ENCODE measurements at regions not wholly inside any gene's neighbourhood (a gene's known extent, or its start where the extent isn't known, plus 50 kb on each side); places are given as distances from the start of the nearest gene placed in this dataset.
A peak's percentile ranks its signal among the peaks of the same experiment; 100 is the strongest.
"Not testable (repeated sequence)": the region's sequence is repeated elsewhere in the genome, so short reads cannot be mapped to it uniquely, and the experiment has no call there.

DNA sequence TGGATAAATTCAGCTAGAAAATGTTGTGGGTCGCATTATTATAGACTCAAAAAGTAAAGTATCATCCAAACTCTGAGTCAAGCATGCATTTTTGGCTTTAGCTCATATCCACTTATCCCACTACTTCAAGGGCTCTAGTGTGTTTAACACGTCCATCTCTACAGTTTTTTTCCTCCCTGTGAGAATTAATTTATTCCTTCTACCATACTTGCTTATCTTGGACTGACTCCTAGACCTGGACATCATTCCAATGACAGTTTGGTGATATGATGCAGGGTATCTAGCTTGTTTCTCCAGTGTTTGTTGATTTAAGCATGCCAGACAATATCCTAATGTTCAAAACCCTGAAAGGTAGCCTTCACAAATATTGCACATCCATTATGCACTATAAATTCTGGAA lies 1037.1 kb upstream of the INTU start:
- no peak for DNase-seq
- intact Hi-C loops (cut with DNase I), result no loop called here

DNA sequence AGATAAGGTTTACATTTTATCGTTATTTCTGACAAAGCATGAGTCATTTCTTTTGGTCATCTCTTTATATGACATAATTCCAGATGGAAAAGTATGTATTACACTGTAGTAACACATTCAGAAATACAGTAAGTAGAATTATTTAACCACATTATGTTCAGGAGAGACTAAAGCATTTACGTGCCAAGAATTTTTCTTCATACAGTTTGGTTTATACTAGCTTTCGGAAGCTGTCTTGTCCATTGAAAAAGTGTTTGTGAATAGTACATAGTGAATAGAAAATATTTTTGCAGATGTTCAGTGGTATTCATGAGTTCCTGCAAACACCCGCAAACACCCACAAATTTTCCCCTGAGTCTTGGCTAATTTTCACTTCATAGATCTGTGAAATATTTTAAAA lies 1033.0 kb upstream of the INTU start:
- intact Hi-C loops (cut with DNase I), result loop anchor here (10.0 kb wide), 1 partner anchor 375 kb away; no protein-coding TSS in a partner anchor
- DNase-seq, result no peak

DNA sequence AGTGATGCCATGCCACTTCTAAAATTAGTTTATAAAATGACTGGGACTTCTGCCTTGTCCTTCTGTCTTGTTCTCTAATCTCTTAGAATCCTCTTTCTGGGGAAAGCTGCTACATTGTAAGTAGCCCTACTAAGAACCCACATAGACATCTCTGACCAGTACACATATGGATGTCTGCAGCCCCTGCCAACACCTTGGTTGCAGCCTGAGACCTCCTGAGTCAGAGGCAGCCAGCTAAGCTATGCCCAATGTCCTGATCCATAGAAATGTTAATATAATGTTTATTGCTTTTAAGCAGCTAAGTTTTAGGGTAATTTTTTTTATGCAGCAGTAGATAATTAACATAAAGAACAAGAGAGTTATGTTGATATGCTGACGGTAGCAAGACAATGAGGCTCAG lies 1029.5 kb upstream of the INTU start:
- intact Hi-C loops (cut with DNase I), result loop anchor here (10.0 kb wide), 1 partner anchor 378 kb away; no protein-coding TSS in a partner anchor
- DNase-seq, result no peak

DNA sequence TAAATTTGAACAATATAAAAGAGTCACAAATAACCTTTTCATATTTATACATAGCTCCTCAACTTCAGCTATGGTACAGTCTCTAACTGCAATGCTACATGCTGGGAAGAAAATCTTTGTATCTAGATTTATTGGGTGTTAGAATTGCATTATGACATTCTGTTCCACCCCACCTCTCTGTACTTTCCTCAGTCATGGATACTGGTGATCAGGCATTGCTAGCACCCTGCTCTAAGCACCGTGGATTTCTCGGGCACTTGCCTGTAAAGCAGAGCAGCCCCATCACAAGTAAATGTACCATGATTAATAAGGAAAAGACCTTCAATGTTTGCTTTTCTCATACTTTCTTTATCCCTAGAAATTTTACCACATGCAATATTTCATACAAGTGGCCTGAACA lies 1028.9 kb upstream of the INTU start:
- DNase-seq, result no peak
- intact Hi-C loops (cut with DNase I), result loop anchor here (2.0 to 10.0 kb wide), 2 partner anchors 379 to 1289 kb away; partner anchors contain the start of gene FAT4

DNA sequence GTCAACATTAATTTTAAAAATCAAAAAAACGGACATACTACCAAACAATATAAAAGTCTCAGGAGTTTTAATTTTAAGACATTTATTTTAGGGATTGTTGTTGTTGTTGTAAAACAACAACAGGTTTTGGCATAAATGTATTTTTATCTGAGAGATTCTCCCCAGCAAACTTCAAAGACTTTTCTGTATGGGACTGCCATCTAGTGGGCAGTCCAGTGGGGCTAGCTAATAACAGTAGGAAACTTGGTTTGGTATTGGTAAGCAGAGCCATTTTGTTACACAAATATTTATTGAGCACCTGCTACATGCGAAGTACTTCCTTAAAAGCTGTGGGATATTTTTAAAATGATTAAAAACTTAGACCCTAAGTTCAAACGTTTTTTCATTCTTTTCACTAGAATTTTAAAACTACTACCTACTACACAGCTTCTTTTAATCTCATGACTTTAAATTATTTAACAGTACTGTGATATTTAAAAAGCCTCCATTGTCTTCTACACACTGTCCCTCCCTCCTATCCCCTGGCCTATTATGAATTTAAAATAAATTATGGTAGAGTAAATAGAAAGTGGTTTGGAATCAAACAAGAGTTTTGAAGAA lies 1028.4 kb upstream of the INTU start:
- DNase-seq, result peak in 3 of 10 donors; percentile 18 to 45 (median 41)
- intact Hi-C loops (cut with DNase I), result loop anchor here (2.0 to 10.0 kb wide), 2 partner anchors 380 to 1290 kb away; partner anchors contain the start of gene FAT4

DNA sequence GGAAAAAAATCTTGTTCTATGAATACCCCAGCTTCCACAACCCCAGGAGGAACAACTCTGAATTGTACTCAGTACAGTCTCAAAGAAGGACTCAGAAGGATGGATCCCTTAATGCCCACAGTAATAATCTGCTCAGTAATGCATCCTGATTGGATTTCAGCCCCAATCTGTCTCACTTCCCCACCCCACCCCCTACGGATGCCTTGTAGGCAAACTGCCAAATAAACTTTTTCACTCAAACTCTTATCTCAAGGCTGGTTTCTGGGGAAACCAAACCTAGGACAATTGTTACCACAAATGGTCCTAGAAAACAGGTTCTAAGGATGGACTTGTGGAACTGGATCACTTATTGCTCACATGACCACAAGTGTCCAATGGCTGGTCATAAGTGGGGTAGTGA lies 1021.8 kb upstream of the INTU start:
- no peak for DNase-seq
- intact Hi-C loops (cut with DNase I), result no loop called here

DNA sequence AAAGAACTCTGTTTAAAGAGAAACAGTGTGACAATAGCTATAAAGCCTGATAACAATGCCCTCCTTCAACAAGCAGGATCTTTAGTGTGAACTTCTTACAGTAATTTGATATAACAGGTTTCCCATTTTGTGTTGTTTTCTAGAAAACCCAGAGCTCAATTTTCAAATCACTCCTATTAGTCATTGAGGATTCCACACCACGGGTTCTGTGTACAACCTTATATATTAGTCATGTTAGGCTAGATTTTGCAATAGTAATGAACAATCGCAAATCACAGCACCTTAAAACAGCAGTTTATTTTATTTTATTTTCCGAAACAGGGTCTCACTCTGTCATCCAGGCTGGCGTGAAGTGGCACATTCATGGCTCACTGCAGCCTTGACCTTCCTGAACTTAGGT lies 1020.9 kb upstream of the INTU start:
- intact Hi-C loops (cut with DNase I), result no loop called here
- DNase-seq, result no peak

DNA sequence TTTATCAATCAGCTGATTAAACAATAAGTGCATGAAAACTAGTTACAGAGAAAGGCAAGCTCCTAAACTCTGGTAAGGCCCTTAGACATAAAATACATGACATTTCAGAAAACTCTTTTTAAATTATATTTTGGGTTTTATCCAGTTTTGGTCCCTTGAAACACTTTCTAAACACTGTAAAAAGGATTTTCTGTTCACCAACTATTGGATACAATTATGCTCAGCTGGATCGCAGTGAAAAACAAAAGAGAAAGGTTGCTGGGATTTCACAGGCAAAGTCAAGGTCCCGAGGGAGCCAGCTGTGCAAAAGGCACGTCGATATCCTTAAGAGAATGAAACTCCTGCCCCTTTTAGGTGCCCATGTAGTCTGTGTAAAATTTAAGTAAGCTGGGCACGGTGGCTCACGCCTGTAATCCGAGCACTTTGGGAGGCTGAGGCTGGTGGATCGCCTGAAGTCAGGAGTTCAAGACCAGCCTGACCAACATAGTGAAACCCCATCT lies 1018.4 kb upstream of the INTU start:
- intact Hi-C loops (cut with DNase I), result no loop called here
- DNase-seq, result no peak

DNA sequence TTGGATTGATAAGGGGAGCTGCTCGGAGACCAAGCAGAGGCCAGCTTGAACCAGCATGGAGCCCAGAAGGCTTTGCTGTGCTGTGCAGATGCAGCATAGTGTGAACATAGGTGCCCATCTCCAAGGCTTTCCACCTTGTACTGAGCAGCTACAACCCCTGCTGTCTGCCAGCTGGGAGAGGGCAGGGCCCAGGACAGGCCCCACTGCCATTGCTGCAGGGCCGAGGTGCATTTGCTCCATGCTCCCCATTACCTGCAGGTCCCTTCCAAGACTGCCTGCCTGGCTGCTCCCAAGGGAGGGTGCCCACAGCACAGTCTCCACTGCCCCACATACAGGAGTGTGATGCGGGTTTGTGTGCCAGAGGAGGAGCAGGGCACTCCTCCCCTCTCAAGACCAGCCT lies 1016.0 kb upstream of the INTU start:
- intact Hi-C loops (cut with DNase I), result no loop called here

DNA sequence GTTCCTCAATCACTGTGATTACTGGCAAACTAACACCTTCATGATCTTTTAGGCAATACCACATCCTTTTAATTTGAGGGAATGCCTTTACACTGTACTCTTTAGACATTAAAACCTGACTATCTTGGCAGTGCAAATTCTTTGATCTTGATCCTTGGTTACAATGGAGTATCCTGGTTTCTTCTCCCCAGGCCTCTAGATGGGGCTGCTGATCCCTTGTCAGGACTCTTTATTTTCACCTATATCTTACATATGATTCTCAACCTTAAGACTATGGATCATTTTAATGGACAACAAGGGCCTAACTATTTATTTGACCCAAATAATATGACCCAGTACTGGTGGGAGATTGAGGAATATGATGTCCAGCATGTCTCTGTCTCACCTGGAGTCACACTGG lies 1005.5 kb upstream of the INTU start:
- intact Hi-C loops (cut with DNase I), result no loop called here
- no peak for DNase-seq

More for the DNA sequence above, 1016.0 kb upstream of the INTU start:
- DNase-seq, result peak in 1 of 10 donors; percentile 55

DNA sequence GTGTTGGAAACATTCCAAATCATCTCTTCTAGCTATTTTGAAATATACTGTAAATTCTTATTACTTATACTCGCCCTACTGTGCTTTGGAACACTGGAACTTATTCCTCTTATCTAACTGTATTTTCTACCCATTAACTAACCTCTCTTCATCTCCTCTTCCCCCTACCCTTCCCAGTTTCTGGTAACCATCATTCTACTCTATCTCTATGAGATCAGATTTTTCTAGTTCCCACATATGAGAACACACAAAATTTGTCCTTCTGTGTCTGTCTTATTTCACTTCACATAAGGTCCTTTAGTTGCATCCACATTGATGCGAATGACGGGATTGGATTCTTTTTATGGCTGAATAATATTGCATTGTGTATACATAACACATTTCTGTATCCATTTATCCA lies 1003.8 kb upstream of the INTU start:
- intact Hi-C loops (cut with DNase I), result no loop called here
- DNase-seq, result no peak

DNA sequence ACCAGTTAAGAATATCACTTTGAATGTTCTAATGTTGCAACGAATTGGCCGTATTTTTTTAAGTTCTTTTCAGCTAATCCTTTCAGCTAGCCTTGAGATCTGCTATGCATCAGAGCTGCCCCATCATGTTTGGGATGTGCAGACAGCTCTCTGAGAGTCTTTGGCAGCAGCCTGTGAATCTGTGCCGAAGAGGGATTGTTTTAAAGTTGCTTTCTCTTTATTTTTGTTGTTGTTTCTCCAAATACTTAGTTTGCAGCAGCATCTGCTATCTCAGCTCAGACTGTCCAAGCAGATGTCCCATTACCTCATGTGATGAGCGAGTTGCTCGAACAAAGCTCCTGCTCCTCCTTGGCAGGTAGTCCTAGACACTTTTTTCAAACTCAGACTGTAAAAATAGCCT lies 1002.5 kb upstream of the INTU start:
- peak in 1 of 10 donors; percentile 37 for DNase-seq
- intact Hi-C loops (cut with DNase I), result no loop called here

DNA sequence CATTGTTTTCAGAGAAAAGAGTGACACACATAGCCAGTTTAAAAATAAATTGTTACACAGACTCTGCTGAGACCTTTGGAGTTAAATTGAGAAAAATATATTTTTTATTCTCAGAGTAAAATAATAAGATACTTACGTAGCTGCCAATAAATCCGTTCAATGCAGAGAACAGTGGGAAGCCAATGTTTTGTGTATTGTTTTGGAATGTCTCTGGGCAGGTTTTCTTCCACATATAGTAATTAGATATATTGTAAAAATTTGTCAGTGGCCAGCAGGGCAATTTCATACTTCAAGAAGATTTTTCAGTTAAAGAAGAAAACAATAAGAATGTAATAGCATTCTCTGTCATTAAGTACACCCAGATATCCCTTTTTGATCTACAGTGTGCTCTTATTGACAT lies 999.5 kb upstream of the INTU start:
- intact Hi-C loops (cut with DNase I), result no loop called here
- no peak for DNase-seq

DNA sequence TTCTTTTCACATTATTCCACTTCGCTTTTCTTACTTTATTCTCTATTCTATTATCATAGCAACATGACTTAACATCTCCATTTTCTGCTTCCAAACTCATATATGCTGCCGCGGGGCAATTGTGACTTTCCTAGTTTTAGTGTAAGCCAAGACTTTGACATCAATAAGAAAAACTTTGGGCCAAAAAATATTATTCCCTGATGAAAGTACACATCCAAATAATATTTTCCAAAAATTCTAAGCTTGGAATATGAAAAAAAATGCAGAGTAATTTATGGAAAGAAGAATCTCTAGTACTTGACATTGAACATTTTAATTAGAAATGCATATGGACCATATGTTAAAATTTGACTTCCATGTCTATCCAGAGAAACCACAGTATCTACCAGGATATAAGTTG lies 995.1 kb upstream of the INTU start:
- intact Hi-C loops (cut with DNase I), result no loop called here
- DNase-seq, result no peak

DNA sequence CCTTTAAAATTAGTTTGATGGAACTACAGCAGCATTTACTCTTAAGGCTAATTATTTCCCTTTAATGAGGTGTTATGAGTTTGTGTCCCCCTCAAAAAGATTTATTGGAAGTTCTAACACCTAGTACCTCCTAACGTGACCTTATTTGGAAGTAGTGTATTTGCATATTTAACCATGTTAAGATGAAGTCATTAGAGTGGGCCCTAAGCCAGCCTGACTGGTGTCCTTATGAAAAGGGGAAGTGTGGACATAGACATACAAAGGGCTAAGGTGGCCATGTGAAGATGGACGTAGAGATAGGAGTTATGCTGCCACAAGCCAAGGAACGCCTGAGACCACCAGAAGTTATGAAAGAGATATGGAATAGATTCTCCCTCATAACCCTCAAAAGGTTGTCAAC lies 985.4 kb upstream of the INTU start:
- DNase-seq, result no peak
- intact Hi-C loops (cut with DNase I), result no loop called here

DNA sequence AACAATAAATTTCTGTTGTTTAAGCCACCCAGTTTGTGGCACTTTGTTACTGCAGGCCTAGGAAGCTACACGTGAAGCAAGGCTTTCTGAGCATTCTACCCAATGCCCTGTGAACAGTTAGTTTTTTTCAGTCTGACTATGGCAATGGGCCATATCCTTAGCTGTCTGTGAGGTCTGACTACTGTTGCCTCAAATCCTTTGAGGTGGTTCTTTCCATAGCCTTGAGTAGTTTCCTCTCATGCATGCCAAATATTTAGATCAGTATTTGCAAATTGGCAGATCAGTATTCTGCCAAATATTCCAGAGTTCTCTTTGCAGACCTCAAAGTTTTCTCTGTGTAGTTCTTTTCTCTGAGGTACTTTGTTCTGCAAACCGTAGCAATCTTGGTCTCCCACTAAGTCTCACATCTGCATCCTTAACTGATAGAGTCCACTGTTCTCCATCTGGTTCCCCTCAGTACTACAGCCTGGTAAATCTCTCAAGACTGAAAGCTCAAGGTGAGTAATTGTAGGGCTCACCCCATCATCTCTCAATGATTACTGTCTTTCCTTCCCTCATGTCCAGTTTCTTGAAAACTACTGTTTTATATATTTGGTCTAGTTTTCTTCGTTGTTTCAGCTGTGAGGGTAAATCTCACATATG lies 984.9 kb upstream of the INTU start:
- intact Hi-C loops (cut with DNase I), result no loop called here
- DNase-seq, result no peak

DNA sequence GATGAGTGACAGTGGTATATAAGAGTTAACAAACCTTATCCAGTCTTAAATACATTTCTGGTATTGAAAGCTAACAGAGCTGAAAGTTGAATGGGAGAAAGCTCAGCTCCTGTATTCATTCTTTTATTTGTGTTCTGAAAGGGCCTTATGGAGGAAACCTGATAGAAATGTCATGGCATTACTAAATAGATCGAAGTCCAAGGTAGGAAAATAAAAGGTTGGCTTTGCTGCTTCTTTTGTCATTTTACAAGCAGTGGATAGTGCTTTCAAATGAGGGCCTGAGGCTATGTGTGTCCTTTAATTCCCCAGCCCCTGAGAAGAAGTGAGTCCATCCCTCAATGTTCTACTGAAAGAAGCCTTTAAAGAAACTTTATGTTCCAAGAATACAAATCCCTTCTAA lies 974.3 kb upstream of the INTU start:
- no peak for DNase-seq
- intact Hi-C loops (cut with DNase I), result no loop called here

DNA sequence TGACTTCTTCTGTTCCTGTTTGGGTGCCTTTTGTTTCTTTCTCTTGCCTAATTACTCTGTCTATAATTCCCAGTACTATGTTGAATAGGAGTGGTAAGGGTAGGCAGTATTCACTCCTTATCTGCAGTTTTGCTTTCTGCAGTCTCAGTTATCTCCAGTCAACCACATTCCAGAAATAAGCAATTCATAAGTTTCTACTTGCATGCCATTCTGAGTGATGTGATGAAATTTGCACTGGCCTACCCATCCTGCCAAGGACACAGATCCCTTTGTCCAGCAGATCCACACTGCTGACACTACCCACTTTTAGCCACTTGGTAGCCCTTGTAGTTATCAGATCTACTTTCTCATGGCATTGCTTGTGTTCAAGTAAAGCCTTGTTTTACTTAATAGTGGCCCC lies 971.6 kb upstream of the INTU start:
- DNase-seq, result no peak
- intact Hi-C loops (cut with DNase I), result no loop called here

DNA sequence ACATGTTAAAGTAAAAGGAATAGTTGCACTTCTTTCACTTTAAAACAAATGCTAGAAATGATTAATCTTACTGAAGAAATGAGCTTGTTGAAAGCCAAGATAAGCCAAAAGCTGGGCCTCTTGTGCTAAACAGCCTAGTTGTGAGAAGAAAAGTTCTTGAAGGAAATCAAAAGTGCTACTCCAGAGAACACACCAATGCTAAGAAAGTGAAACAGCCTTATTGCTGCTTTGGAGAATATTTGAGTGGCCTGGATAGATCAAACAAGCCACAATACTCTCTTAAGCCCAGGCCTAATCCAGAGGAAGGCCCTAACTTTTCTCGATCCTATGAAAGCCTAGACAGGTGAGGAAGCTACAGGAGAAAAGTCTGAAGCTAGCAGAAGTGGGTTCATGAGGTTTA lies 967.9 kb upstream of the INTU start:
- intact Hi-C loops (cut with DNase I), result no loop called here

DNA sequence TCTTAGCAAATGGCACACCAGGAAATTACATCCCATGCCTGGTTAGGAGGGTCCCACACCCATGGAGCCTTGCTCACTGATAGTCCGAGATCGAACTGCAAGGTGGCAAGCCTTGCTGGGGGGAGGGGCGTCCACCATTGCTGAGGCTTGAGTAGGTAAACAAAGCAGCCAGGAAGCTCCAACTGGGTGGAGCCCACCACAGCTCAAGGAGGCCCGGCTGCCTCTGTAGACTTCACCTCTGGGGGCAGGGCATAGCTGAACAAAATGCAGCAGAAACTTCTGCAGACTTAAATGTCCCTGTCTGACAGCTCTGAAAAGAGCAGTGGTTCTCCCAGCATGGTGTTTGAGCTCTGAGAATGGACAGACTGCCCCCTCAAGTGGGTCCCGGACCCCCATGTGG lies 962.7 kb upstream of the INTU start:
- peak in 2 of 10 donors; percentile 21 to 49 for DNase-seq
- intact Hi-C loops (cut with DNase I), result not testable (repeated sequence)

More for the DNA sequence above, 967.9 kb upstream of the INTU start:
- DNase-seq, result no peak

DNA sequence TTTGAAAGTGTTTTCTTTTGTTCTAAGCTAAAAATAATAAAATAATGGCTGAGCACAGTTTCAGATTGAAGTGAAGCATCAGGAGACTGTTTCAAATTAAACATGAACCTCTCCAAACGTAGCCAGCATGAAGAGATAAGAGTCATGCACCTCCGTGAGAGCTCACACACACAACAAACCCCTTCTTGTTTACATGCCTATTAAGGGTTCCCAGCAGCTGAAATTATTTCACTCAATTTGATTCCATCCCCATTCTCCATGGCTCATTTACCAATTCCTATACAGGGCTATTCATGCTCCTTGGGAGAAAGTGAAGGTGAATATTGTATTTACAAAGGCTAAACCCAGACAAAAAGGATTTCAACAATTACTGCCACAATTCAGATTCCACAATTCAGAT lies 954.1 kb upstream of the INTU start:
- intact Hi-C loops (cut with DNase I), result no loop called here
- DNase-seq, result no peak

DNA sequence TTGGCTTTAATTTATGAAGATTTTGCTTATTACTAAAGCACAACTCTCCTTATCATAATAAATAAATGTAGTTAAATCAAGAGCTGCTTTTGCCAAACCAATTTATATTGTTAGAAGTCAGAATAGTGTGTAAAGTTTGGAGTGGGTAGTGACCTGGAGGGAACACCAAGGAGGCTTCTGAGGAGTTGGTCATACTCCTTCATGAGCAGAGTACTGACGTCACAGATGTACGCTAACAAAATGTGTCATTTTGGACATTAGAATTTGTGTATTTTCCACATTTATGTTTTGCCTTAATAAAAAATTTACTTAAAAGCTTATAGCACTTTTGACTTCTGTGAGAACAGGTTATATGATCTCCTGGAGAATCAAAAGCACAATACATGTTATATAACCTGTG lies 953.5 kb upstream of the INTU start:
- intact Hi-C loops (cut with DNase I), result no loop called here
- DNase-seq, result no peak
